Mesodermal cell (in vitro differentiated cells): ENCODE measurements at regions not wholly inside any gene's neighbourhood (a gene's known extent, or its start where the extent isn't known, plus 50 kb on each side); places are given as distances from the start of the nearest gene placed in this dataset.

Source experiments
- H3K27ac ChIP-seq: 2 replicates; pipeline ENCODE4 v1.7.0; 2013; ENCODE audit warnings: mild to moderate bottlenecking, low read depth, low read length, moderate library complexity; ENCODE audit not compliant: severe bottlenecking
- H3K36me3 ChIP-seq: 2 replicates; pipeline ENCODE4 v1.7.1; 2013; ENCODE audit warnings: mild to moderate bottlenecking, low read length, moderate library complexity; ENCODE audit not compliant: control insufficient read depth, insufficient read depth
- H3K4me1 ChIP-seq: one replicate; pipeline ENCODE4 v1.7.1; 2013; ENCODE audit warnings: mild to moderate bottlenecking, low read length; ENCODE audit not compliant: insufficient read depth, control insufficient read depth, poor library complexity, severe bottlenecking
- H3K4me3 ChIP-seq: 2 replicates; pipeline ENCODE4 v1.7.0; 2013; ENCODE audit warnings: low read length, control low read depth, mild to moderate bottlenecking; ENCODE audit not compliant: insufficient read depth, poor library complexity, severe bottlenecking; ENCODE audit errors: extremely low read depth
- H3K9me3 ChIP-seq: 2 replicates; pipeline ENCODE4 v1.7.1; 2013; ENCODE audit warnings: mild to moderate bottlenecking, low read length, moderate library complexity; ENCODE audit not compliant: control insufficient read depth
- WGBS, 2 experiments: methylation state at CpG; one replicate each; pipeline ENCODE4 v1.1.5; 2013; ENCODE audit warnings: missing lambda C conversion rate in 2 of 2; ENCODE audit not compliant: insufficient coverage in 2 of 2; 5-methylcytosine and 5-hydroxymethylcytosine counted together

DNA sequence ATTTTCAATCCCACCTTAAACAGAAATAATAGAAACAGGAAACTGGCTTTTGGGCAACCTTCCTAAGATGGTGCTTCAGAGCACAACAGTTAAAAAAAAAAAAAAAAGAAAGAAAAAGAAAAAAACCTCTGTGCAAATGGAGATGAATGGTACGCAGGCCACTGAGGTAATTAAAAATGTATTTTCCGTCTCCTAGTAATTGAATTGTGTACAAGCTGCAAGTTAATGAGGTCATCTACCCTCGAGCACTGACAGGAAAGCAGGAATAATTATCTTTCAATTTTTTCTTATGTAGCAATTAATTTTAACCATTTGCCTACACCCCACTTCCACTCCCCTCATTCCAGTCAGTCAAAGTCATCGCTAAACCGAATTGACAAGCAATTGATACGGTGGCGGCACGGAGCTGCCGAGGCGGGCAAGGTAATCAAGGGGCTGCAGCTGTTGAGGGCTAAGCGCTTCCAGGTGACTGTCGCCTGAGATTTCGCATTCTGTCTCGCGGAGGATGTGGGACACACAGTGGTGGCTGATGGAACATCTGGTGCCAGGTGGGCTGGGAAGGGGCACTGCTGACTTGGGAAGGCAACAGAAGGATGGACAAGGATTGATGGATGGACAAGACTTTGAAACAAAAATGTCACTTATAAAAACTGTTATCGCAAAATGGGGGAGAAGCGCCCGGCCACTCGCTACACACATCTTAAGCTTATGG is 109.4 kb downstream of the RCN1 start:
- no peaks in the 10 kb centered on the region for H3K36me3 ChIP-seq

DNA sequence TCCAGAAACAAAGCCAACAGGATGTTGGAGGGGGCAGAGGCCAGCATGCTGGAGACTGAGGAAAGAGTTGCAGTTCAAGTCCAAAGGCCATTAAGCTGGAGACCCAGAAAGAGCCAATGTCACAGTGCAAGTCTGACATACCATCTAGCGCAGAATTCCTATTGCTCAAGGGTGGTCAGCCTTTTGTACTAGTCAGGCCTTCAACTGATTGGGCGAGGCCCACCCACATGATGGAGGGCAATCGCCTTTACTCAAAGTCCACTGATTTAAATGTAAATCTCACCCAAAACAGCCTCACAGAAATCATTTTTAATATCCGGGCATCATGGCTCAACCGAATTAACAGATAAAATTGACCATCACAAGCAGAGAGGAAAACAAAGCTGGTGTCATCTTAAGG is 113.9 kb downstream of the RCN1 start:
- no peaks in the 10 kb centered on the region for H3K9me3 ChIP-seq
- WGBS, 2 experiments = 44 to 86% methylated on average over 2 to 4 of the region's 5 CpGs
- no peaks in the 10 kb centered on the region for H3K4me1 ChIP-seq
- H3K27ac ChIP-seq = no peak overlapping the region
- H3K36me3 ChIP-seq = no peaks in the 10 kb centered on the region
- H3K4me3 ChIP-seq = no peak overlapping the region

More for the DNA sequence above, 109.4 kb downstream of the RCN1 start:
- 81% methylated on average over 12 to 14 of the region's 19 CpGs for WGBS, 2 experiments
- Histone ChIP-seq H3K4me3 (no peak overlapping the region), H3K27ac (no peak overlapping the region), H3K9me3 (no peaks in the 10 kb centered on the region), H3K4me1 (no peaks in the 10 kb centered on the region)

DNA sequence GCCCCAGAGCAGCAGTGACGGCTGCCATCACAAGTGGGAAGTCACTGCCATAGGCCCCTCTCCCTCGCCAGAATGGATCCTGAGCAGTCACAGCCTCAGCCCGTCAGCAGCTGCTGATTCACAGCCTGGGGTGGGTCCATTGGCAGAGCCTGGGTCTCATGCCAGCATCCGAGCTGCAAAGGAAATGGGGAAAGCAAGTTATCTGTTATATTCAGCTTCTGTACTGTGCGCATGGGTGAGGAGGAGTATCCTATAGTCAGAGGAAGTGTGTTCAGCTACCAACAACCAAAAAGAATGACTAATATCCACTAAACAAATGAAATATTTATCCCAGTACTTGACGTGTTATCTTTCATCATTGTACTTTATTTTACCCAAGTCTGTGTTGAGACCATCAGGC is 119.7 kb downstream of the RCN1 start:
- no peaks in the 10 kb centered on the region for H3K36me3 ChIP-seq
- WGBS, 2 experiments = 66 to 70% methylated on average over 4 to 5 of the region's 6 CpGs

DNA sequence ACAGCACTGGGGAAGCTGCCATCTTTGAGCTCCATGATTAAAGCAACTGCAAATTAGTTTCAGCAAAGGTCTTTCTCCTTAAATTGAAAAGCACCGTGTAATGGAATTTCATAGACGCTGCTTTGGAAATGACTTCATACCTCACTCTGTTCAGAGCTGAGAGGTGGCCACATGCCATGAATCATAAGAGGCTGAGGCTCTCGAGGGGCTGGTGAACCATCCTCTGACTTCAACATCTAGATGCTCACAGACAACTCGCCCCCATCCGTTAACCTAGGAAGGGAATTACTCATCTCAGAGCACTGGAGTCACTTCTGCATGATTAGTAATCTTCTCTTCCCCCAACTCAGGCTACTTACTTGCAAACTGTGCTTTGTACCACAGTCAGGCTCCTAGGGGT is 122.3 kb downstream of the RCN1 start:
- WGBS, 2 experiments = 66 to 77% methylated on average over 5 of the region's 5 CpGs
- peaks cover 8% of the 10 kb centered on the region for H3K4me1 ChIP-seq
- no peak overlapping the region for H3K4me3 ChIP-seq
- no peaks in the 10 kb centered on the region for H3K9me3 ChIP-seq
- H3K27ac ChIP-seq = no peak overlapping the region
- H3K36me3 ChIP-seq = no peaks in the 10 kb centered on the region

More for the DNA sequence above, 119.7 kb downstream of the RCN1 start:
- Histone ChIP-seq H3K4me3 (no peak overlapping the region), H3K4me1 (peaks cover 8% of the 10 kb centered on the region), H3K9me3 (no peaks in the 10 kb centered on the region), H3K27ac (no peak overlapping the region)

DNA sequence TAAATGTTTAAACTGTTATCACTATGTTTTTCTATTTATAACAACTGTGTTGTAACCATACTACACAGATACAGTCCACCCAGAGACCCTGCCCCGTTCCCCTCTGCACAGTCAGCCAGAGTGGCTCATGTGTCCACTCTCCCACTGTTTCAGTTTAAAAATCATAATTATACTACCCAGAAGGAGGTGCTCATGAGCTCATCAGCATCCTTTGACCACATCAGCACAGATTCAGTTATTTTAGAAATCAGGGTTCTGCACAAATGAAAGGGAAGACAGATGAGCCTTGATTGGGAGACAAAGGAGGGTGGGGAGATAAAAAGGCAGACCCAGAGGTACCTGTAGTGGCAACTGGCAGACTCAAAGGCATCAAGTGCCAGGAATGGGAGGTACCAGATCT is 124.3 kb downstream of the RCN1 start:
- Histone ChIP-seq H3K9me3 (no peaks in the 10 kb centered on the region), H3K4me3 (no peak overlapping the region), H3K36me3 (no peaks in the 10 kb centered on the region), H3K4me1 (peaks cover 8% of the 10 kb centered on the region), H3K27ac (no peak overlapping the region)
- WGBS, 2 experiments = 71 to 100% methylated on average over 1 of the region's 1 CpG

DNA sequence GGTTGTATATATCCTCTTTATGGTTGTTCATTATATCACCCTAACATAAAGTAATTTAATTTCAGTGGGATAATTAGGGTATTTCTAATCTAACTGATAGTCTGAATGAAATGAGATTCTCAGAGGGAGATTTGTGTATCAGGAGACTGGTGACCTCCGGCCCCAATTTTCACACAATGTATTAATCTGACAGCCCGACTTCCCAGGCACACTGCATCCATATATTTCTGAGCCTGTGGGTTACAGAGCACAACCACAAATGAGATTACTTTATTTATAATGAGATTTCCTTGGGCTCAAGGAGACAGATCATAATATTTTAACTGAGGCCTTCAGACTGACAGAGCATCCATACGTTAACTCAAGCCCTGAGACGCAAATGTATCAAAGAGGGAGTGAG is 125.9 kb downstream of the RCN1 start:
- WGBS, 2 experiments = 92 to 100% methylated on average over 2 of the region's 4 CpGs
- Histone ChIP-seq H3K27ac (no peak overlapping the region), H3K4me3 (no peak overlapping the region), H3K9me3 (no peaks in the 10 kb centered on the region), H3K36me3 (no peaks in the 10 kb centered on the region), H3K4me1 (peaks cover 8% of the 10 kb centered on the region)

DNA sequence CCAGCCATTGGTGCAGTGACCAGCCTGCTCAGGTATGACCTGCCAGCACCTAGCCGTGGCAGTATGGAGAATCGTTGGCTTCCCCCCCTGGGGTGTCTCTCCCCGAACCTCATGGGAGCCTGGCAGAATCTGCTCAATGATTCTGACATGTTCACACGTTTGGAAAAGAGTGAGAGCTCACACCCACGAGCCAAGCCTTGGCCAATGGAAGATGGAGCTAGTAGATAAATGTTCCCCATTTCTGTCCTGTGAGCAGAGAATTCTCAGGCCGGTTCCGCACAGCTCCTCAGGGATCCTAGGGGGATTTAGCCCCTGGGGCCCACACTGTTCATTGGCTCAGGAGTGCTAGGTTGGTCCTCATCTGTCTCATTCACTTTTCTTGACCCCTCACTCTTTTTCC is 128.4 kb downstream of the RCN1 start:
- WGBS, 2 experiments = 90 to 92% methylated on average over 7 of the region's 7 CpGs
- Histone ChIP-seq H3K4me3 (no peak overlapping the region), H3K9me3 (no peaks in the 10 kb centered on the region), H3K36me3 (no peaks in the 10 kb centered on the region), H3K4me1 (no peaks in the 10 kb centered on the region), H3K27ac (no peak overlapping the region)

DNA sequence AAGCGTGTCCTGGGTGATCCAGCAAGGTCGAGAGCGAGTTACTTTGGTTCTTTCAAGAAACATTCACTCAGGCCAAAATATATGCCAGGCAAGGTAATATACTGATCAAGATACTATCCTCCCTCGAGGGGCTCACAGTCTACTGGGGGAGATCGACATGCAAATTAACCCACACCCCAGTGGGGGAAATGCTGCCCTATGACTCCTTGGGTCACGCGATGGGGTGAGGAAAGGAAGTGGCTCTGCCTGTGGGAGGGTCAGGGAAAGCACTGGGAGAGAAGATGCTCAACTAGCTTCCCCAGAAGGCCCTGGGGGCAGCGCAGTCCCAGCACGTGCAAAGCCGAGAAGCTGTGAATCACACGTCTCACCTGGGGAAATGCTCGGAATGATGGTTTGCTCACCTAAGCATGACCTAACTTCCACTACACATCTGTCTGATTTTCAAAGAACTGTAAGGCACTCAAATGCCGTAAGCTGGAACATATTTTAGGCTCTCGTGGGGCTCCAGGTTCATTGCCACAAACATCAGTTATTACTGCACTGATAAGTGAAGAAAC is 130.7 kb downstream of the RCN1 start:
- H3K9me3 ChIP-seq = no peaks in the 10 kb centered on the region
- no peaks in the 10 kb centered on the region for H3K4me1 ChIP-seq
- no peak overlapping the region for H3K27ac ChIP-seq
- WGBS, 2 experiments = 85 to 94% methylated on average over 11 of the region's 14 CpGs
- no peaks in the 10 kb centered on the region for H3K36me3 ChIP-seq
- no peak overlapping the region for H3K4me3 ChIP-seq

DNA sequence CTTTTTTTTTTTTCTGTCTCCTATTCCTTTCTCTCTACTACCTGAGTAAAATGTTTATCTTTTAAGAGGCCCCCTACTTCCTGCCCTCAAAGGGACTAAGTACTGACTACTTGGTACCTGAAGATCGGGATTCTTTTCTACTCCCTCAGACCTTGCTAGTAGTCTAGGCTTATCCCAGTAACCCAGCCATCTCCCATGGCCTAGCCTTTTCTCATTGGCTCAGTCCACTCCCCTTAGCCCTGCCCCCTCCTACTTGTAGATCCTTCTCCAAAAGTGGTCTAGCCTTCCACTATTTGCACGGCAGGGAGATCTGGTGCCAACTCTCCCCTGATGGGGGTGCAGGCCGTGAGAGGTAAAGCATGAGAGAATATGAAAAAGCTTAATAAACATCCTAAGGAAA is 133.7 kb downstream of the RCN1 start:
- H3K4me1 ChIP-seq = no peaks in the 10 kb centered on the region
- H3K27ac ChIP-seq = no peak overlapping the region
- no peak overlapping the region for H3K4me3 ChIP-seq
- H3K9me3 ChIP-seq = no peaks in the 10 kb centered on the region
- WGBS, 2 experiments = 88 to 100% methylated on average over 1 of the region's 3 CpGs
- H3K36me3 ChIP-seq = no peaks in the 10 kb centered on the region

DNA sequence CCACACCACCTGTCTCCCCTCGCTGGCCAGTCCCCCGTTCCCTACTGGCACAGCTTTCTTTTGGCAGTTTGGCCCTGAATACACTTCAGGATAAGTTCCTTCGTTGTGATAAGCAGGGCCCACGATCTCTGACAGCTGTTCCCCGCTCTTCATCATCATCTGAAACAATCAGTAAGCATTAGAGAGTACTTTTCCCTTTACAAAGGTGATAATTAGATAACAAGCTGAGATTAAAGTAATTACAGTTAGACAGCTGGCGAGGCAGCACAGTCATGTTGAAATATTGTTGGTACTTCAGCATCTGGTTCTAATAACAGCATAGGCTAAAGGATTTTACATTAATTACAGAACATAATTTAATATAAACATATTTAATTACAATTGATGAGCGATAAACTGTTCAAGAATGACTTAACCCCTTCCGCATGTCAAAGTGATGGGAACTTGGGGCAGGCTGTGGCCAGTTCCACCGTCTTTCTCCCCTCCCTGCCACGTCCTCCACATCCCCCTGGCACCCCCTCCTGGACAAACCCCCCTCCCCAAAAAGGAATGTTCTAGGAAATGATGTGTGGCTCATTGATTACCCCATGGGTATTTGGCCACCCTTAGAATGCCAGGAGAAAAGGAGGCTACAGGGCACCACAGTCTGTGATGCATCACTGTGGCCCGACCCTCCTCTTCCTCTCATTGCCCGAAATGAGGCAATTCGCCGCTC is 134.9 kb downstream of the RCN1 start:
- Histone ChIP-seq H3K27ac (no peak overlapping the region), H3K9me3 (no peaks in the 10 kb centered on the region), H3K4me3 (no peak overlapping the region), H3K4me1 (no peaks in the 10 kb centered on the region), H3K36me3 (no peaks in the 10 kb centered on the region)
- 96 to 98% methylated on average over 4 to 6 of the region's 14 CpGs for WGBS, 2 experiments

DNA sequence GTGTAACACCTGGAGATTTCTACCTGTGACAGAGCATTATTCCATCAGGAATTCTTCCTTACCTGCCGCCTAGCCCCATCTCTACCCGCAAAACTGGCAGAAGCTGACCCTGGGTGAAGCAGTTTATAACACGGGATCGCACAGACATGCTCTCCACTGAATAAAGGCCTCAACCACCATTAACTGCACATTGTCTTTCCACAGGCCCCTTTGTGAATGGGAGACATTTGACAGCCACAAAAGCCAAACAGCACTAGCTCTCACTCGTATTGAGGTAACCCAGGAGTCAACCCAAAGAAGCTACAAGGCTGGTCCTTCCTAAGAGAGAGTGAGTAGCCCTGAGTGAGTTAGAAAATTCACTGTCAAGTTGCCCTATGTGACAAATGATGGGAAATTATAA is 135.6 kb downstream of the RCN1 start:
- WGBS, 2 experiments = 88 to 92% methylated on average over 2 to 4 of the region's 5 CpGs
- Histone ChIP-seq H3K9me3 (no peaks in the 10 kb centered on the region), H3K4me3 (no peak overlapping the region), H3K36me3 (no peaks in the 10 kb centered on the region), H3K27ac (no peak overlapping the region), H3K4me1 (no peaks in the 10 kb centered on the region)
